Femur (tissue), 1 donor: ENCODE measurements at regions not wholly inside any gene's neighbourhood (a gene's known extent, or its start where the extent isn't known, plus 50 kb on each side); places are given as distances from the start of the nearest gene placed in this dataset.

ENCODE experiments used
- DNase-seq: peaks from one replicate; pipeline ENCODE4 v3.0.0-alpha.2; 2017

DNA sequence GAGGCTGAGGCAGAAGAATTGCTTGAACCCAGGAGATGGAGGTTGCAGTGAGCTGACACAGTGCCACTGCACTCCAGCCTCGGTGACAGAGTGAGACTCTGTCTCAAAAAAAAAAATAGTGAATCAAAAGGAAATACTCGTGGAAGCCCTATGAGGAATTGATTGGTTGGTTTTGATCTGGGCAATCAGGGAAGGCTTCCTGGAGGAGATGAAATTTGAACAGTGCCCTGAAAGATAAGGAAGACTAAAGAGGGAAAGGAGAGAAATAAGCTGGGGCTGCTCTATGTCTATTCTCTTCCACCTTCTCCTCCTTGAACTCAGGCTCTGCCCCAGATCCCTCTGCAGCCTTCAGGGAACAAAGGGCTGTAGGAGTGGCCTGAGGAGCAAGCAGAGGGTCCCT is 54.1 kb downstream of the IRF2BPL start:
- DNase-seq: no peak

DNA sequence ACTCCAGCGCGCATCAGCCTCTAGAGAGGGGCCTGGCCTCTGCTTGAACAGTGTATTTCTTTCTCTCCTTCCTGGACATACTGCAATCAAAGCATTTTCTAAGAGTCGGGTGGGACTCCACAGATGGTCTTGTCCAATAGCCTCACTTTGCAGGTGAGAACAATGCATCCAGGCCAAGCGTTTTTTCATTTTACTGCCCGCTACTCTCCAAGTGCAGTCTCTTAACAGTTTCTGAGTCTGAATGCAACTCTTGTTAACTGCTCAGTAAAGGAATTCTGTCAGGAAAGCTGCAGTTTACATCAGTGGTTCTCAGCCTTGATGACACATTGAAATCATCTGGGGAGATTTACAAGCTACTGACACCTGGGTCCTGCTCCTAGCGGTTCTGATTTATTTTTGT is 57.0 kb downstream of the IRF2BPL start:
- DNase-seq: no peak

GRCh38 chr14:76968621-76969063 is 59.9 kb downstream of the IRF2BPL start:
- DNase-seq: no peak

DNA sequence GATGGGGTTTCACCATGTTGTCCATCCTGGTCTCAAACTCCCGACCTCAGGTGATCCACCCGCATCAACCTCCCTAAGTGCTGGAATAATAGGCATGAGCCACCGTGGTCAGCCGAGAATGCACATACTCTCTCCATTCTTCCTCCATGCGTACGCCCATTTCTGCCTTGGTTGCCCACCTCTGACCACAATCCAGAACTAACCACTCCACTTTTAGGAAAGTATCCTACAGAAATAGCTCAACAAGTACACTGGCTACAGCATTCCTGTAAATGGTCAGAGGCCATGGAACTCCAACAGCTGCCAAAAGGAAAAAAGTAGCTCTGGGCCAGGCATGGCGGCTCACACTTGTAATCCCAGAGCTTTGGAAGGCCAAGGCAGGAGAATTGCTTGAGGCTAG is 60.7 kb downstream of the IRF2BPL start:
- DNase-seq: no peak

DNA sequence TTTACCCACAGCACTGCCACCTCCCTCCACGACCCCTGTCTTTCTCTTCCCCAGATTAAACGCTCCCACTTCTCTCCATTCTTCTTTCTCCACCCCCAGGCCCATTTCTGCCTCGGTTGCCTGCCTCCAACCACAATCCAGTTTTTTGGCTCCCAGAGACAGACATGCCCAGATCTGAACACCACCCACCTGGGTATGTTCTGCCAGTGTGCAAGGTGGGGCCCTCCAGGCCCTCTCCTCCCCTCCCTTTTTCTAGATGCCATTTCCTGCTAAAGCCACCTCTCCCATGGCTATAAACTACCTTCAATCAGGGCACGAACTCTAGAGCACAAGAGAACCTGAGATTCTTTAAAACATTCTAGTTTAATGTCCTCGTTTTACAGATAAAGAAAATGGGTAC is 63.3 kb downstream of the IRF2BPL start:
- no peak for DNase-seq

DNA sequence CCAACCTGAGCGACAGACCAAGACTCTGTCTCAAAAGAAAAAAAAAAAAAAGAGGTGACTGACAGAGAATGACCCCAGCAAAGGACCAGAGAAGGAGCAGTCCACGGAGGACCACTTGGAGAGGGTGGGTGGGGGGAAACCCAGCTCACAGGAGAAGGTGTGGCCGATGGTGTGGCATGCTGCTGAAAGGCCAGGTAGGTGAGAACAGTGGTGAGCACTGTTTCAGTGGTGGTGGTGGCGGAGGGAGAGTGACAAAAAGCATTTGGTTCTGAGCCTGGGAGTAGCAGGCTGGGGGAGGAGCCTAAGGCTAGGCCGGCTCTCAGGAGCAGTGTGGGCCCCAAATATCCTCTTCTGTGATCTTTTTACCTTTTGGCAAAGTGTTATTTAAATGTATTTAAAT is 63.8 kb downstream of the IRF2BPL start:
- no peak for DNase-seq

DNA sequence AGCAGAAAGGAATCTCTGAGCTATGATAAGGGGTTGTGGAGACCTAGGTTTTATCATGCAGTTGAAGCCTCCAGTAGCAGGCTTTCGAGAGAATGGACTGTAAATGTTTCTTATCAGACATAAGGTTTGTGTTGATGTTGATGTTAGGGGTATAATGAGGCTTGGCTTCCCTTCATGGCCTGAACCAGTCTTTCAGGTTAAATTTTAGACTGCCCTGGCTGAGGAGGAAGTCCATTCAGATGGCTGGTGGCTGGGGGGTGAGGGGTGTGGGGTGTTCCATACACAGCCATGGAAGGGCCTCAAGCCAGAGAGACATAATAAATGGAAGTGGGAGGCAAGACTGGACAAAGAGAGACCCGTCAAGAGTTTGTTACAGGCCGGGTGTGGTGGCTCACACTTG is 65.1 kb downstream of the IRF2BPL start:
- DNase-seq: no peak

DNA sequence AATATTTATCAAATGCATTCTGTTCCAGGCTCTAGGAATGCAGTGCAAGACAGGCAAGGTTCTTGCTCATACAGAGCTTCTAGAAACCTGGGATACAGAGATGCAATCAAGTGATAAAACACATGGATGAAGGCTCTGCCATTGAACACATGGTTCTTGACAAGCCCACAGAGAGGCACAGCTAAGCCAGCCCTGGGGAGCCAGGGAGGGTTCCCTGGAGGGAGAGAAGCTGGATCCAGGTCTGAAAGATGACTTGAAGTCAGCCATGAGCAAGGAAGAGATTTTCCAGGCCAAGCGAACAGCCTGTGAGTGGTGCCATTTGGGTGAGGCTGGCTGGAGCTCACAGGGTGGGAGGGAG is 66.2 kb downstream of the IRF2BPL start:
- no peak for DNase-seq

DNA sequence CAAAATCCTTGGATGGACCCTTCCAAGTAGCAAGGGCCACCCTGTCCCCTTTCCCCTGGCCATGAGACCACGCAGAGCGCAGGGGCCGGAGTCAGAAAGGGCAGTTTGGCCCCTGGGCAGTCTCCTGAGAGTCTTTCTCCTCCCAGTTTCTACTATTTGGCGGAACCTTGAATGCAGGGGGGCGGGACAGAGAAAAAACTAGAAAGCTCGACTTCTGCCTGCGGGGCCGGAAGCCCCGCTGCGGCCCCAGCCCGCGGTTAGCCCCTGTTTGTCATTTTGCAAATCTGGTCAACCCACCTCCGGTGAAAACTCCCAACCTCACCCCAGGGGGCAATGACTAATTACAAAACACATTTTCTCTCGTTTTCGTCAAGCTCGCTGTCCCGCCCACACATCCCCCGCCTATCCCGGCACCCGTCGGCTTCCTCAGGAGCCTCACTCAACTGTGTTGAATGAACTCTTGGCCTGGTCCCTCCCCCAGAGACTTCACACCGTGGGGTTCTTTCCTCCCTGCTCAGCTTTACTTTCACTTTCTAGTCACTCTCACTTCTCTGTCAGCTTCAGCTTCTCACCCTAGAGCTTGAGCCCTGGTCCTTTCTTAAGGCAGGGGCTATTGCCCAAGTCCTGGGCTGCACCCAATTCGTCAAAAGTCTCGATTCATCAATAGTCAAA is 66.7 kb downstream of the IRF2BPL start:
- DNase-seq: peak; percentile 90

GRCh38 chr14:76958980-76959710 is 69.4 kb downstream of the IRF2BPL start:
- no peak for DNase-seq

DNA sequence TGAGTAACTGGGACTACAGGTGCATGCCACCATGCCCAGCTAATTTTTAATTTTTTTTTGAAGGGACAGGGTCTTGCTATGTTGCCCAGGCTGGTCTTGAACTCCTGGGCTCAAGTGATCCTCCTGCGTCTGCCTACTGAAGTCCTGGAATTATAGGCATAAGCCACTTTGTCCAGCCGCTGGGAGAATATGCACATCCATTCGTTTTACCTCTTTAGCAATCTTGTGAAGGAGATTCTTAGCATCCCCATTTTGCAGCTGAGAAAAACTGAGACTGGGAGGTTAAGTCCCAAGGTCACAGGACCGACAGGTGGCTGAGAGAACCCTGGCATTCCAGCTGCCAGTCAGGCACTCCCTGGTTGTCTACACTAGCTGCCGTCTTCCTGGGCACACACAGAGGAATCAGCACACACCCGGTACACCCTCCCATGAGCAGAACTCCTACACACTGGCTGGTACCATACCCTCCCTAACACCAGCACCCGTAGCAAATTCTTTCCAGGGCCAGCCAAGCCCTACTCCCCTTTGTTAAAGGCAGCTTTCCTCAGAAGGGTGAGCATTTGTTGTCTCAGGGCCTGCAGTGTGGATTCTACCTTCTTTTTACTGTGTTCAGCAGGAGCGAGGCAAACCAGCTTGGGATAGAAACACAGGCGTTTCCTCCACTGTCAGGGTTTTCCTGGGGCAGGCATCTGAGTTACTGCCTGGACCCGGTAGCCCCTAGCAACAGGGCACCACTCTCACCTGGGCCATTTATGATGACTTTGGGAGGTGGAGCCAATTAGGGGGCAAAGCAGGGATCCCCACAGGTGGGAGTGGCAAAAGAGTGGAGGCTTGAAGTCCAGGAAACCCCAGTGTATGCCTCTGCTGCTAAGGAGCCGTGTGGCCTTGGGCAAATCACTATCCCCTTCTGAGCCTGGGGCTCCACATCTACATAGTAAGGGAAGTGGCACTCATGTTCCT is 70.2 kb downstream of the IRF2BPL start:
- no peak for DNase-seq

- no peak for DNase-seq
Observed at GRCh38 chr14:76957224-76957891, 71.2 kb downstream of the IRF2BPL start.

DNA sequence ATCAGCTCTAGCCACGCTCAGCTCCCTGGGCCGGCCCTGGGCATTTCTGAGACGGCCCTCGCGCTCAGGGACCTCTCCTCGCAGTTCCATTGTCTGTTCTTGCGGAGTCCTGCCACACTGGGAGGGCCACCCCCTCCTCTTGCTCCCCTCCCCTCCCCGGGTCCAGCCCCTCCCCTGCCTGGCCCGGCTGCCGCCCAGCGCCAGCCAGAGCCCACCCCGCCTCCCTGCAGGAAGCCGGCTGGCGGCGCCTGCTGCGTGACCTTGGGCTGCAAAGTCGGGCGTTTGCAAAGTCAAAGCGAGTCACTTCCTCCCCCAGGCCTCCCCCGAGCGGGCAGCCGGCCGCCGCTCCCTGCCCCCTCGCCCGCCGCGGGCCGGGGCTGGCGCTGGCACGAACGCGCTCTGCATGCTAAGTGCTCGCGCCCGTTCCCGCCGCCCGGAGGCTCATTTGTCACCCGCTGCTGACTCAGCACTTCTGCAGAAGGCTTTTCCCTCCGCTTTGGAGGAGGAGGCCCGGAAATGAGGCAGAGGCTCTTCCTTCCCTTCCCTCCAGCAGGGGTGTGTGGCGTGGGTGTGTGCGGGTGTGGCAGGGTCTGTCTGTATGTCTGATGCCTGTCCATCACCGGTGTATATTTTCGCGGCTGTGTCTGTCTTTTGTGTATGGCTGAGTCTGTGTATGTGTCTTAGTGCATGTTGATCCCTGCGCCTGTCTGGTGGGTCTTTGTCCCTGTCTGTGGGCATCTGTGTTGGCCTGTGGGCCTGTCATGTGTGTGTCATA is 72.0 kb downstream of the IRF2BPL start:
- DNase-seq: peak; percentile 95

DNA sequence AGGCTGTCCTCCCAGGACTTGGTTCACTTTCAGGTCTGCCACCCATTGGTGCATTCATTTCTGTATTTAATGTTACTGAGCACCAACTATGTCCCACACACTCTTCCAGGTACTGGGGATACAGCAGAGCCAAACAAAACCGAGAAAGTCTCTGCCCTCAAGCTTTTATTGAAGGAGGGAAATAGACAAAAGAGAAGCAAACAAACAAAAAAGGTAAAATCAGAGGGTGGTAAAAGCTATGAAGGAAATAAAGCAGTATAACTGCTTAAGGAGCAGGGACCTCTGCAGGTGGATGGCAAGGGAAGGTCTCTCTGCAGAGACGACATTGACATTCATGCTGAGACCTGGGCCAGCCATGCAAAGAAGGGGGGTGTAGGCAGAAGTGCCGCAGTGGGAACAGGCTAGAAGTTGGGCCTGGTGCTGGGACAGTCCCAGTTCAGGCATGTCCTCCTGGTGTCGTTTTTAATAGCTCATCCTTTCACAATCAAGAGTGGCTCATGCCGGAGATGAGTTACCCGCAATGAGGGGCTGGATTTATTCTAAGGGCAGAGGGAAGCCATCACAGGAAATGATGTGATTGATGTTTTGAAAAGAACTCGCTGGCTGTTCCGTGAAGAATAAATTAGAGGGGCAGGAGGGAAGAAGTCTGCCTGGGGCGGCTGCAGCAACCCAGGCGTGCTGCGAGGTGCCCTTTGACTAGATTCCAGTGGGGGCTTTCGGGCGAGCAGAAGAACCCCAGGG is 72.8 kb downstream of the IRF2BPL start:
- DNase-seq: no peak

- DNase-seq: no peak
Observed at GRCh38 chr14:76954394-76955190, 73.9 kb downstream of the IRF2BPL start.

DNA sequence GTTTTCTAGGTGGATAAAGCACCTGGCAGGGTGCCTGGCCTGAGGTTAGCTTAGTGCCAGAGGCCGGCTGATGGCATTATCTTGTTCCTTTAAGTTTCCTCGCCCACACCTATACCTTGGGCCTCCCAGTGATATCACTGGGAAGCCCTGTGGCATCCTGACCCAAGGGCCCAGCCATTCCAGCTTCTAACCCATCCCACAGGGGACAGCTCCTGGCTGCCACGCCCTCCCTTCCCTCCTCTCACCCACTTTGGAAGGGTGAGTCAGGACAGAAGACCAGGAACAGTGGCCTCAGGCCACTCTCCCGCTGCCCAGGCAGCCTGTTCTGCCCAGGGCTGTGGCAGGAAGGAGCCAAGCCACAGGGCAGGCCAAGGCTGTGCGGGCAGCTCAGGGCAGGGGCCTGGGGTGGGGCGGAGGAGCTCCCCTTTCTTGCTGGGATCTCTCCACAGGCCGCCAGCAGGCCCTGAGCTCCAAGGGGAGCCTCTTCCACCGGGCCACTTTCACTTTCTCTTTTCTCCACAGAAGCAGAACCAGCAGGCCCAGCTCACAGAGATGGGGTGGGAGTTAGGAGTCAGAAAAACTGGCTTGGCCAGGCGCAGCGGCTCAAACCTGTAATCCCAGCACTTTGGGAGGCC is 75.1 kb downstream of the IRF2BPL start:
- peak; percentile 78 for DNase-seq

- DNase-seq: peak; percentile 84
Observed at GRCh38 chr14:76951166-76951565, 77.3 kb downstream of the IRF2BPL start.

GRCh38 chr14:76950055-76951020 is 78.2 kb downstream of the IRF2BPL start:
- DNase-seq: peak; percentile 55

DNA sequence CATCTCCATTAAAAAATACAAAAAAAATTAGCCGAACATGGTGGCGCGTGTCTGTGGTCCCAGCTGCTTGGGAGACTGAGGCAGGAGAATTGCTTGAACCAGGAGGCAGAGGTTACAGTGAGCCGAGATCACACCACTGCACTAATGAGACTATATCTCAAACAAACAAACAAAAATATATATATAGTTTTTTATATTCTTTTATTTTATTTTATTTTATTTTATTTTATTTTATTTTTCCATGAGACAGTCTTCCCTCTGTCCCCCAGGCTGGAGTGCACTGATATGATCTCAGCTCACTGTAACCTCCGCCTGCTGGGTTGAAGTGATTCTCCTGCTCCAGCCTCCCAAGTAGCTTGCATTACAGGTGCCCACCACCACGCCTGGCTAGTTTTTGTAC is 79.5 kb downstream of the IRF2BPL start:
- no peak for DNase-seq
